GM21447 (cell line): ENCODE measurements at regions not wholly inside any gene's neighbourhood (a gene's known extent, or its start where the extent isn't known, plus 50 kb on each side); places are given as distances from the start of the nearest gene placed in this dataset.
"Not testable (repeated sequence)": the region's sequence is repeated elsewhere in the genome, so short reads cannot be mapped to it uniquely, and the experiment has no call there.

ENCODE experiments used
- ATAC-seq: cut with Tn5 transposase; IDR thresholded peaks from one replicate; pipeline ENCODE4 v1.9.1; 2021; ENCODE audit not compliant: unreplicated experiment

DNA sequence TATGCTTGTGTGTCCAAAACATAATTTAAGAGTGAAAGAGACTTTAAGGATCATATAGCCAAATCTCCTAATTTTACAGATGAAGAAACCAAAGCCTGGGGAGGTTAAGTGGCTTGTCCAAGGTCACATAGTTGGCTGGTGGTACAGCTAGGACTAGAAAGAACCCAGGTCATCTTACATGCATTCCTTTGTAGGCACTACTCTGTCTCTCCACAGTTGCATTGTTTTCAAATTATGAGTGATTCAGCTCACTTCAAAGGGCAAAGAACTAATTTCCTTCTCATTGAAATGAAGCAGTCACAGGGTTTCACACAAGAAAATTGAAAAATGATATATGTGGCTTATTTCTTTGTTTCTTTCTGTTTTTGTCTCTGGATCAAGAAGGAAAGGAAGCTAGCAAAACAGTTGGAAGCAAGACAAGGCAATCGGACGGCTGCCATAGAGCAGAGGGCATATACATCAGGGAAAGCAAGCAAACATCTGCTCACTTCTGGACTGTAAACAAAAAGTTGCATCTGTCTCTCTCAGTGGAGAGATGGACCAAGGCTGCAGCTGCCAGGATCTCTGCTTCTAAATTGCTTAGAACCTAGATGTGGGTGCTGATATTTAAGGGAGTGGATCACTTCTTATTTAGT lies 107.5 kb upstream of the AMOT start:
- ATAC-seq, result no peak

GRCh38 chrX:112946227-112946626 lies 105.6 kb upstream of the AMOT start:
- ATAC-seq, result no peak

GRCh38 chrX:112945826-112946225 lies 105.2 kb upstream of the AMOT start:
- no peak for ATAC-seq

DNA sequence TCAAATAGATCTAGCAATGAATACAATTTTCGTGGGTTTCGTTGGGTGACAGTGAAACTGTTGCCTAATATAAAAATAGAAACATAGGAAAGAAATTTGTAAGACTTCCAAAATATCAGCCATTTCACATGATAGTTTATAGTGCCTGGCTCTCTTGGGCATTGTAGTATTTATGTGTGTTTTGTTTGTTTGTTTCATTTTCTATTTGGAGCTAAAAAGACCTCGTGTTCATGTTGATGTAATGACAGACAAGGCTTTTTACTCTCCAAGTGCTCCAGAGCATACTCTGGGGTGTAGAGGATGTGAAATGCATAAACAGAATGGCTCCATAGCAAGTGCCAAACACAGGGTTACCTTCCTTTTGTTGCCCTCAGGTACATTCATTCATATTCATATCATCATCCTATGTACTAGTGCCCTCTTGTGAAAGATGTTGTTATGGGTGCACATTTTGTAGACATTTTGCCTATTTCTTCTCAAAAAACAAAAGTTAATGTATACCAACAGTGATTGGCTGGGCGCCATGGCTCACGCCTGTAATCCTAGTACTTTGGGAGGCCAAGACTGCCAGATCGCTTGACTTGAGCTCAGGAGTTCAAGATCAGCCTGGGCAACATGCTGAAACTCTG lies 100.7 kb upstream of the AMOT start:
- ATAC-seq, result no peak

GRCh38 chrX:112935029-112935428 lies 94.4 kb upstream of the AMOT start:
- no peak for ATAC-seq

GRCh38 chrX:112931900-112932299 lies 91.3 kb upstream of the AMOT start:
- no peak for ATAC-seq

DNA sequence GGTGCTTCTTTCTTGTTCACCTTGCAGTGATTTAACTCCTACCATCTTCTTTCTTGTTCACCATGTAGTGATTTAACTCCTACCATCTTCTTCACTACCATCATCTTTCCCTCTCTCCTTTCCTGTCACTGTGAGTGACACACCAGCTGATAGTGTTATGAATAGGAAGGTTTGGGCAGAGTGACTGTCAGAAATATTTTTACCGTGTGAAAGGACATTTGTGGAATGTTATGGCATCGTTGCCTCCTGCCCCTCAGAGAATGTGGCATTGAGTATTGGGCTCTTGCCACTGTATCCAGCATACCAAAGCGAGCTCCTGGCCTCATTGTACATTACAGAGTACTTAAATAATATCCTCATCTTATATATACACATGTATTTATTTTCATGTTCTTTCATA lies 90.8 kb upstream of the AMOT start:
- no peak for ATAC-seq

- not testable (repeated sequence) for ATAC-seq
Measured at GRCh38 chrX:112923381-112923780, 82.8 kb upstream of the AMOT start.

DNA sequence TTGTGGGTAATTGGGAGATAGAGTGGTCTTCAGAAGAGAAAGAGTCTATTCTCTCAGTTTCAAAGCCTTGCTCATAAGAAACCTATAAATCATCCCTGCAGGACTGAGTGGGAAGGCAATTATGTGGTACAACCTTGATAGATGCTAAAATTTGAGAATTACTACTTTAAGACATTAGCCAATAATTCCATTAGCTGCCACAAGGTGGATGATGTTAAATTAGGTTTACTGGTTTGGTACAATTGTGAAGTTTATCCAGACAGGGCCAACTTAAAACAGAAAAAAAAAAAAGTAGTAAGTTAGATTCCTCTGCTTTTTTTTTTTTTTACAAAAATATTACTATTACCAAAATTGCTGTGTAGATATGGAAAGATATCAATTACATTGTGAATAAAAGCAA lies 73.2 kb upstream of the AMOT start:
- no peak for ATAC-seq

DNA sequence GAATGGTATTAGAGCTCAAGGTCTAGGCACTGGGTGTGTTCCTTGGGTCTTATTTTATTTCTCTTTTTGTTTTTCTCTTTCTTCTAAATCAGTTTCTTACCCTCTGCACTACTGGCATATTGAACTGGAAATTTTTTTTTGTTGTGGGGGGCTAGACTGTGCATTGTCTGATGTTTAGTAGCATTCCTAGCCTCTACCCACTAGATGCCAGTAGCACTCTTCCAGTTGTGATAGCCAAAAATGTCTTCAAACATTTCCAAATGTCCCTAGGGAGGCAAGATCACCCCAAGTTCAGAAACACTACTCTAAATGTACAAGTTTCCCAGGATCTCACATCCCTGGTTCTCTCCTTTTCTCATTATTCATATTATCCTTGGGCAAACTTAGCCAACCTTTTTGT lies 69.8 kb upstream of the AMOT start:
- no peak for ATAC-seq

- ATAC-seq, result no peak
Measured at GRCh38 chrX:112901869-112902725, 61.5 kb upstream of the AMOT start.

DNA sequence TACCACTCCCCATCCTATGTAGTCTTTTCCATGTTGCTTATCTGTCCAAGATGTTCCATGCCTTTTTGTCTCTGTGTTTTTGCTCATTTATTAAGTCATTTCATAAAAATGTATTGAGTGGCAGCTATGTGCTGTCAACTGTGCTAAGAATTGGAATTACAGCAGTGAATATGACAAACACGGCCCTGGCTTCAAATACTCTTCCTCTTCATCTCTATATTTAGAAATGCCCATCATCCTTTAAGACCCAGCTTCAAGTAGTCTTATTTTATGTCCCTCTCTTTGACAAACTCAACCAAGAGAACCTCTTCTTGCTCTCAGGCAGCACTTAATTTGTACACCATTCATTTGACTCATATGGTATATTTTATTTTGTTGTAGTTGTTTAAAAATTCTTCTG lies 55.4 kb upstream of the AMOT start:
- no peak for ATAC-seq
